ACC112 (cell line): ENCODE measurements at regions not wholly inside any gene's neighbourhood (a gene's known extent, or its start where the extent isn't known, plus 50 kb on each side); places are given as distances from the start of the nearest gene placed in this dataset.
A peak's percentile ranks its signal among the peaks of the same experiment; 100 is the strongest.

ENCODE experiments used
- H2AFZ ChIP-seq: fragments of 200-600 bp; sonication (generic); one replicate; pipeline ENCODE4 v1.6.0; 2017; ENCODE audit warnings: antibody characterized with exemption, low read length; ENCODE audit not compliant: unreplicated experiment
- H3K27ac ChIP-seq: fragments of 200-600 bp; sonication (generic); 2 replicates; pipeline ENCODE4 v1.5.1; 2014; ENCODE audit warnings: low read depth, mild to moderate bottlenecking, antibody characterized with exemption, low read length, moderate library complexity
- H3K27me3 ChIP-seq: fragments of 200-600 bp; sonication (generic); 2 replicates; pipeline ENCODE4 v1.6.1; 2014; ENCODE audit warnings: mild to moderate bottlenecking, antibody characterized with exemption, low read length, moderate library complexity, mixed read lengths; ENCODE audit not compliant: insufficient read depth
- H3K36me3 ChIP-seq: fragments of 200-600 bp; sonication (generic); 2 replicates; pipeline ENCODE4 v1.6.1; 2016; ENCODE audit warnings: mild to moderate bottlenecking, antibody characterized with exemption, low read length, moderate library complexity, mixed read lengths; ENCODE audit not compliant: insufficient read depth
- H3K4me1 ChIP-seq: fragments of 200-600 bp; sonication (generic); one replicate; pipeline ENCODE4 v1.6.1; 2016; ENCODE audit warnings: low read length, mixed read lengths; ENCODE audit not compliant: insufficient read depth, unreplicated experiment, control insufficient read depth
- H3K4me3 ChIP-seq: fragments of 200-600 bp; sonication (generic); 2 replicates; pipeline ENCODE4 v1.5.1; 2014; ENCODE audit warnings: mild to moderate bottlenecking, low read depth, low read length
- H3K79me2 ChIP-seq: fragments of 200-600 bp; sonication (generic); one replicate; pipeline ENCODE4 v1.6.0; 2016; ENCODE audit warnings: low read length; ENCODE audit not compliant: control insufficient read depth, unreplicated experiment, insufficient read depth

DNA sequence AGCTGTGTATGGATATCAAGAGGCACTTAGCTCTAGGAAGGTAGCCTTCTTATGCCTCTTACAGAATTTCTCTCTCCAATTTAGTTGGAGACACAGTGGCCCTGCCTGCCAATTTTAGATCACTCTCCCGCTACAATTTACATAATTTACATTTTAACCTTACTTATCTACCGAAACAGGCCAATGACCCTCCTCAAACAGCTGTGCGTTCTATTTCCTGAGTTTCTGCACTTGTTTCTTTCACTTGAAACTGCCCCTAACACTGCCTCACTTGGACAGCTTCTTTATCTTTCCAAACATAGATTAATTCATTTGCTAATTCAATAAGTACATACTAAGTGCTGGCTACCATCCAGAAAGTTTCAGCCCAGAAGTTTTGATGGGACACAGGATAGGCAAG lies 52.9 kb upstream of the HDDC2 start:
- Histone ChIP-seq H3K79me2 (no peaks in the 10 kb centered on the region), H3K27me3 (peaks cover 93% of the 10 kb centered on the region)

DNA sequence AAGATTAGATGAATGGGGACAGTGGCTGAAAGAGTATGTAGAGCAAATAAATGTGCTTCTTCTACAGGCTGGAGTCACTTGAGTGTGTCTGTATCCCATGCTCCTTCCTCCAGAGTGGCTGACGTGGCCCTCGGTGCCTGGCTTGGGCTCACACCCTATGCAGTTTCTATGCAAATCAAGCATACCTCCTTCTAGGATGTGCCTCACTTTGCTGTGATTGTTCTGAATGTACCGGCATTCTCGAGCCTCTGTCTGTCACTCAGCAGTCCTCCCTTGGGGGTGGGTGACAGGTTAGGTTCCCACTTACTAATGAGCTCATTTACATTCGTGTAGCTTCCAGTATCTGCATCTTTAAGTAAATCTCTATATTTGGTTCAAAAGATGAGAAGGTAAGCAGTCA lies 55.1 kb upstream of the HDDC2 start:
- Histone ChIP-seq H3K4me3 (no peak overlapping the region), H3K27ac (no peak overlapping the region), H3K4me1 (no peaks in the 10 kb centered on the region), H3K27me3 (peaks cover 90% of the 10 kb centered on the region), H3K79me2 (no peaks in the 10 kb centered on the region), H3K36me3 (no peaks in the 10 kb centered on the region; the same call in 1 of the 2 replicates), H2AFZ (no peak overlapping the region)

More for the DNA sequence above, 52.9 kb upstream of the HDDC2 start:
- Histone ChIP-seq H3K4me1 (no peaks in the 10 kb centered on the region), H3K27ac (no peak overlapping the region), H2AFZ (no peak overlapping the region), H3K4me3 (no peak overlapping the region), H3K36me3 (no peaks in the 10 kb centered on the region; the same call in 1 of the 2 replicates)

DNA sequence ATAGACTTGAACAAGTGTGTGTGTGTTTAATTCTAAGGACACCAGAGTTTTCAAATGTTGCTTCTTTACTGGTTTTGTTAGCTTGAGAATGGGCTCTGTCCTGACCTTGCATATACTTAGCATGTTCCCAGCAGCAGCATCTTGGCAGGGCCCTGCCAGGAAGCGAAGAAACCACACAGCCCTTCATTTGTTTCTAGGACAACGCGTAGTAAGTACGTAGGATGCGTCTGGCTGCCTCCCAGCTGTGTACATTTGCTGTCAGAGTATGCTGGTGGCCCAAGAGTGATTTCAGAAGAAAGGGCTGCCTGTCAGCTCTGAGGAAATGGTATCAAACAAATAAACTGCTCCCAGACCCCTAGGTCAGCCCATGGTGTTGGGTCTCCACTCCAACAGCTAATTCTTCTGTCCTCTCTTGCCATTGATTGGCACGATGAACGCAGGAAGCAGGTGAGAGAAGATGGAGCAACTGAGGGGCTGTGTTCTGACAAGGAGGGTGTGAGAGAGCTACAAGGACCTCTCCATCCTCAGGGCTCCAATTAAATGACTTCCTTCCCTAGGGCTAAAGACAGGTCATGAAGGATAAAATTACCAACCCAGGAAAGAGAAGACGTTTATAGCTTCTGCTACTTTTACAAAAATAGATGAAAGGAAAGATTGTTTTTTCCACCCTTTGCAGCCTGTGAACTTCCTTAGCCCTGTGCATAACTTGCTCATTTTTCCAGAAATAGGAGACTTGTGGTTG lies 55.9 kb upstream of the HDDC2 start:
- Histone ChIP-seq H3K27me3 (peaks cover 88% of the 10 kb centered on the region), H3K4me3 (no peak overlapping the region), H3K4me1 (no peaks in the 10 kb centered on the region), H2AFZ (no peak overlapping the region), H3K36me3 (no peaks in the 10 kb centered on the region), H3K79me2 (no peaks in the 10 kb centered on the region), H3K27ac (no peak overlapping the region)

DNA sequence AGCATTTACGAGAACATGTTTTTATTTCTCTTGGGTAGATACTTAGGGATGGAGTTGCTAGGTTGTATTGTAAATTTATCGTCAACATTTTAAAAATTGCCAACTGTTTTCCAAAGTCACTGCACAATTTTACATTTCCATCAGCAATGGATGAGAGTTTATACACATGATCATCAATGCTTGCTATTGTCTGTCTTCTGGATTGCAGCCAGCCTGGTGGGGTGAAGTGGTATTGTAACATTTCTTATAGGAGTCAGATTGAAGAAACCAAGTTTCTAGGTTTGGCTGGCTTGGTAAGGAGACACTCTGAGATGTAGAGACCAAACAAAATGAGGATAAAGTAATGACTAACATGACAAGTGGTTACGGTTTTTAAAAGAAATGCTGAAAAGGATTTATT lies 57.1 kb upstream of the HDDC2 start:
- no peak overlapping the region for H3K4me3 ChIP-seq
- H2AFZ ChIP-seq, result no peak overlapping the region
- H3K79me2 ChIP-seq, result no peaks in the 10 kb centered on the region
- H3K4me1 ChIP-seq, result no peaks in the 10 kb centered on the region
- H3K27ac ChIP-seq, result no peak overlapping the region
- H3K36me3 ChIP-seq, result no peaks in the 10 kb centered on the region
- H3K27me3 ChIP-seq, result peaks cover 88% of the 10 kb centered on the region

DNA sequence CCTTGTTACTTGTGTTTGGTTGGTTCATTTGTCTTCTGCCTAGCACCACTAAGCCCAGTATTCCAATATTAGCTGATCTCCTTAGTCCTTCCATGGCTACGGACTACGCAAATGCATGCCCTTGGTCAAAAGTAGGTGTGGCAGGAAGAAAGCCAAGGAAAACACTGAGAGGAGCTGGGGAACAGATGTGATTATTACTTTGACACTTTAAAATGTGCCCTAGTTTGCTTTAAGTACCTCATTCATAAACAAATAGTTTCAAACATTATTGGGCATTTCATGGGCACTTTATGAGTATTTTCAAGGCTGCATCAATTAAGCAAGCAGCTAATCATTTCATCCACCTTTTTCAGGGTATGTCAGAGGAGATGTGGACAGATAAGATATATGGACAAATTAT lies 60.1 kb upstream of the HDDC2 start:
- Histone ChIP-seq H3K27me3 (peaks cover 91% of the 10 kb centered on the region), H3K36me3 (no peaks in the 10 kb centered on the region), H3K4me1 (no peaks in the 10 kb centered on the region), H3K79me2 (no peaks in the 10 kb centered on the region), H3K27ac (no peak overlapping the region), H2AFZ (no peak overlapping the region), H3K4me3 (no peak overlapping the region)

DNA sequence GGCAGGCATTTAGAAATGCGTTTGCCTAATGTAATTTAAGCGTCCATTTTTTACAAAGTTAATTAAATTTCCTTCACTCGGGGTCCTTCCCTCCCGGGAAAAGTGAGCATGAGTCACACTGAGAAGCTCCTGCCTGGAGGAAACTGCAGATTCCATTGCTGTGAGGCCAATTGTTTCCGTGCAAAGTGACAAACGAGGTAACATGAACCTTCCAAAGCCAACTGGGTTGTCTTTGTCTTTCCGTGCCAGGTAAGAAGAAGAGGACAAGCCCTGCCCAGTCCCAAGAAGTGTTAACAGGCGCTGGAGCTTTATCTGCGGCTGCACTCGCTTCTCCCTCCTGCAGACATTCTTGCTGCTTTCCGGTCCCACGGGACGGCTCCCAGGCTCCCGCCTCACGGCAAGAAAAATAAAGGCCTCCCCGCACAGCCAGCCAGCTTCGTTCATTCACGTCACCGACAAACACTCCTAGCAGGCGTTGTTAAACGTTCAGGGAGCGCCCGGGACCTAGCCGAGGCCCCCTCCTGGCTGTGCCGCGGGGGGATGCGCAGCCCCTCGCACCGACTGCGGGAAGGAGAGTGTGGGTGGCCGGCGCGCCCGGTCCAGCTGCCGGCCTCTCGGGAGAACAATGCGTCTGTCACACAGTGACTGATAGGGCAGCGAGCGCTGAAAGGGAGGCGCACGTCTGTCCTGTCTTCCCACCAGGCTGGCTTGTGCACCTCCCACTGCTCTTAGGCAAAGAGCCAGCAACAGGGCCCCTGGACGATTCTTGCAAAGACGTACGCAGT lies 61.5 kb upstream of the HDDC2 start:
- Histone ChIP-seq H3K4me3 (peak overlapping the region; percentile 74), H3K27ac (no peak overlapping the region), H3K36me3 (no peaks in the 10 kb centered on the region), H3K79me2 (no peaks in the 10 kb centered on the region), H3K27me3 (peaks cover 85% of the 10 kb centered on the region), H3K4me1 (no peaks in the 10 kb centered on the region), H2AFZ (peak overlapping the region; percentile 87)

DNA sequence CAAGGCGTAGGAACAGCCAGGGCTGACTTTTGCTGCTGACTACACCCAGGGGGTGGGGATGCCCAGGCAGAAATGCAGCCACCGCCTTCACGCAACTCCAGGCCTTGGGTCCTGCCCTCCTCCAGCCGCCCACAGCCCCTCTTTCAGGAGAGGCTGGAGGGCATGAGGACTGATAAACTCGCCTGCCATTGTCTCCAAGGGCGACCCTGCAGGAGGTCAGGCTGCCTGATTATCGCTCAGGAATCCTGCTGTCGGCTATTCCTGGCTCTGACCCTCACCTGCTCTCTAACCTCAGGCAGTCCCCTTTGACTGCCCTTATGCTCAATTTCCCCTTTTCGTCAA lies 62.0 kb upstream of the HDDC2 start:
- Histone ChIP-seq H3K27me3 (peaks cover 85% of the 10 kb centered on the region), H2AFZ (peak overlapping the region; percentile 87), H3K79me2 (no peaks in the 10 kb centered on the region), H3K36me3 (no peaks in the 10 kb centered on the region), H3K4me1 (no peaks in the 10 kb centered on the region), H3K27ac (no peak overlapping the region), H3K4me3 (peak overlapping the region; percentile 74)

DNA sequence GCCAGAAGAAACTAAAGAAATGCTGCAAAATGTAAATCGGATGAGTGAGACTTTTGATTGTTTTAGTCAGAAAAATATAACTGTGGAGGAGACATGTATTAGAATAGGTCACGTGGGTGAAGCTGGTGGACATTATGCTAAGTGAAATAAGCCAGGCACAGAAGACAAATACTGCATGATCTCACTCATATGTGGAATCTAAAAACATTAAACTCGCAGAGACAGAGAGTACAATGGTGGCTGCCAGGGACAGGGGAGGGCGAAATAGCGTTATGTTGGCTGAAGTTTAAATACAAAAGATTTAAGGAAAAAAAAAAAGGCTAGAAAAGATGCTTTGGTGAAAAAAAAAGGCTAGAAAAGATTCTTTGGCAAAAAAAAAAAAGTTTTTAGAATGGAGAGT lies 63.5 kb upstream of the HDDC2 start:
- H3K79me2 ChIP-seq, result no peaks in the 10 kb centered on the region
- no peaks in the 10 kb centered on the region for H3K4me1 ChIP-seq
- no peaks in the 10 kb centered on the region for H3K36me3 ChIP-seq
- peaks cover 78% of the 10 kb centered on the region for H3K27me3 ChIP-seq
- H3K4me3 ChIP-seq, result no peak overlapping the region
- H2AFZ ChIP-seq, result no peak overlapping the region
- H3K27ac ChIP-seq, result no peak overlapping the region

DNA sequence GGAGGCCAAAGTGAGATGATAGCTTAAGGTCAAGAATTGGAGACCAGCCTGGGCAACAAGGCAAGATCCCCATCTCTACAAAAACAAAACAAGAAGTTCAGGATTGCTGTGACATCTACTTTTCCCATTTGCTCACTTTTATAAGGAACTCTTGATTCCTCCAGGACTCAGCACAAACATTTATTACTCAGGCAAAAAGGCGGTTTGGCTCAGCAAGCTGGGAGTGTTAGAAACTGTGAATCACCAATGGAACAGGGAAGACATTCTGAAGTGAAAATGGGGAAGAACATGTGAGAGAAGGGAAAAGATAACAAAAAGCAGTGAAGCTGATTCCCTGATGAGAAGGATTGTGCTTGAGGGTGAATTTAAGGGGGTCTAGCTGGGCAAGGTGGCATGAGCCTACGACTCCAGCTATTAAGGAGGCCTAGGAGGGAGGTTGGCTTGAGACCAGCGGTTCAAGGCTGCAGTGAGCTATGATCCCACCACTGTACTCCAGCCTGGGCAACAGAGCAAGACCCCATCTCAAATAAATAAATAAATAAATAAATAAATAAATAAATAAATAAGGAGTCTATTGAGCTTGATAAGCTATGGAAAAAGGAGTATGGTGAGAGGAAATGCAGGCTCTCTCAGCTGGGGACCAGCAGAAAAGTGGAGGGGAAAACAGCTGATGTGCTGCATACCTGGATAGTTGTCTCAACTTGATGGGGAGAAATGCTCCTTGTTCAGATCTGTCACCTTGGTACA lies 65.4 kb upstream of the HDDC2 start:
- peaks cover 72% of the 10 kb centered on the region for H3K27me3 ChIP-seq
- H3K27ac ChIP-seq, result no peak overlapping the region
- no peaks in the 10 kb centered on the region for H3K36me3 ChIP-seq
- H3K4me1 ChIP-seq, result no peaks in the 10 kb centered on the region
- no peak overlapping the region for H2AFZ ChIP-seq
- no peak overlapping the region for H3K4me3 ChIP-seq
- H3K79me2 ChIP-seq, result no peaks in the 10 kb centered on the region

DNA sequence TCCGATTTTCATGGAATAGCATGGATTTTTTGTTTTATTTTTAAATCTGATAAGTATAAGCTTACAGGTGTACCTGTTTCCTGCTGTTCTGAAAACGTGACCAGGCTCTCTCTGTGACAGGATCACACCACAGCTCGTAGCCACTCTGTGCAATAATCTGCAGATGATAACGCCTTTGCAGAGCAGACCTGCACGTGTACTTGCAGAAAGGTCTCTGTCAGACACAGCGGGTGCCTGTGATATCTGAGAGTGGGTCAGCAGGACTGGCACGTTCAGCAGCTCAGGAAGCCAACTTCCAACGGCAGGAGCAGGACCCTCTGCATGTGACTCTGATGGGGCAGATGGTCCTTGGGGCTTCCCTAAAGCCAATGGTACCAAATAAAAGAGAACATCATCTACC lies 68.6 kb upstream of the HDDC2 start:
- Histone ChIP-seq H3K36me3 (no peaks in the 10 kb centered on the region), H2AFZ (no peak overlapping the region), H3K27ac (no peak overlapping the region), H3K79me2 (no peaks in the 10 kb centered on the region), H3K27me3 (peaks cover 70% of the 10 kb centered on the region), H3K4me1 (no peaks in the 10 kb centered on the region), H3K4me3 (no peak overlapping the region)
